HG02938 (cell line): ENCODE measurements at regions not wholly inside any gene's neighbourhood (a gene's known extent, or its start where the extent isn't known, plus 50 kb on each side); places are given as distances from the start of the nearest gene placed in this dataset.
"Not testable (repeated sequence)": the region's sequence is repeated elsewhere in the genome, so short reads cannot be mapped to it uniquely, and the experiment has no call there.

Source experiments
- ATAC-seq: cut with Tn5 transposase; IDR thresholded peaks from one replicate; pipeline ENCODE4 v1.9.1; 2021; ENCODE audit warnings: mild to moderate bottlenecking, moderate library complexity; ENCODE audit not compliant: unreplicated experiment

GRCh38 chrX:94329182-94329581 lies 655.2 kb downstream of the FAM133A start:
- no peak for ATAC-seq

GRCh38 chrX:94341730-94342129 lies 667.7 kb downstream of the FAM133A start:
- ATAC-seq = not testable (repeated sequence)

- ATAC-seq = no peak
Observed at GRCh38 chrX:94361241-94361640, 687.2 kb downstream of the FAM133A start.

GRCh38 chrX:94365736-94366135 lies 691.7 kb downstream of the FAM133A start:
- no peak for ATAC-seq

GRCh38 chrX:94366616-94367015 lies 692.6 kb downstream of the FAM133A start:
- no peak for ATAC-seq

GRCh38 chrX:94389044-94389443 lies 715.0 kb downstream of the FAM133A start:
- ATAC-seq = no peak

GRCh38 chrX:94400488-94400887 lies 726.5 kb downstream of the FAM133A start:
- ATAC-seq = peak; percentile 70

GRCh38 chrX:94401426-94401825 lies 727.4 kb downstream of the FAM133A start:
- no peak for ATAC-seq

- no peak for ATAC-seq
Observed at GRCh38 chrX:94414746-94415145, 740.7 kb downstream of the FAM133A start.

GRCh38 chrX:94418065-94418464 lies 744.1 kb downstream of the FAM133A start:
- ATAC-seq = no peak

GRCh38 chrX:94424456-94424855 lies 750.5 kb downstream of the FAM133A start:
- ATAC-seq = no peak

GRCh38 chrX:94430091-94430490 lies 756.1 kb downstream of the FAM133A start:
- ATAC-seq = no peak

- ATAC-seq = no peak
Observed at GRCh38 chrX:94435799-94436198, 761.8 kb downstream of the FAM133A start.

GRCh38 chrX:94454159-94454558 lies 780.2 kb downstream of the FAM133A start:
- no peak for ATAC-seq

- no peak for ATAC-seq
Observed at GRCh38 chrX:94454606-94455005, 780.6 kb downstream of the FAM133A start.

GRCh38 chrX:94455782-94456181 lies 781.8 kb downstream of the FAM133A start:
- no peak for ATAC-seq

- no peak for ATAC-seq
Observed at GRCh38 chrX:94492541-94492940, 818.5 kb downstream of the FAM133A start.

- no peak for ATAC-seq
Observed at GRCh38 chrX:94493405-94493804, 819.4 kb downstream of the FAM133A start.

GRCh38 chrX:94511564-94511963 lies 837.6 kb downstream of the FAM133A start:
- no peak for ATAC-seq

GRCh38 chrX:94515009-94515408 lies 841.0 kb downstream of the FAM133A start:
- no peak for ATAC-seq

GRCh38 chrX:94524867-94525266 lies 850.9 kb downstream of the FAM133A start:
- no peak for ATAC-seq

GRCh38 chrX:94545722-94546121 lies 871.7 kb downstream of the FAM133A start:
- ATAC-seq = no peak

GRCh38 chrX:94551831-94552230 lies 877.8 kb downstream of the FAM133A start:
- ATAC-seq = no peak

GRCh38 chrX:94560930-94561329 lies 886.9 kb downstream of the FAM133A start:
- no peak for ATAC-seq
